HepG2 (cell line): ENCODE measurements at regions not wholly inside any gene's neighbourhood (a gene's known extent, or its start where the extent isn't known, plus 50 kb on each side); places are given as distances from the start of the nearest gene placed in this dataset.

Experiments used
- ATF1 ChIP-seq: IDR thresholded peaks from 2 replicates; pipeline ENCODE4 v1.6.1; 2016; ENCODE audit warnings: mild to moderate bottlenecking, control low read depth
- CBFB ChIP-seq: sonication (generic); formaldehyde crosslinking; IDR thresholded peaks from 2 replicates; pipeline ENCODE4 v1.4.0; 2020; ENCODE audit warnings: missing genetic modification reagents
- CC2D1A ChIP-seq: sonication (generic); formaldehyde crosslinking; IDR thresholded peaks from 2 replicates; pipeline ENCODE4 v1.8.1; 2023; ENCODE audit warnings: mild to moderate bottlenecking, missing genetic modification reagents
- EZH2 ChIP-seq: conservative IDR thresholded peaks from 2 replicates; pipeline ENCODE4 v1.6.1; 2012; ENCODE audit warnings: mild to moderate bottlenecking, low read depth, low read length, moderate library complexity
- HNRNPL ChIP-seq: fragments of 200-400 bp; formaldehyde crosslinking; IDR thresholded peaks from 2 replicates; pipeline ENCODE4 v1.6.1; 2017; ENCODE audit warnings: mild to moderate bottlenecking, low read depth, low read length
- JUNB ChIP-seq: sonication (generic); formaldehyde crosslinking; IDR thresholded peaks from 2 replicates; pipeline ENCODE4 v1.8.0; 2022; ENCODE audit warnings: missing genetic modification reagents, mild to moderate bottlenecking, borderline replicate concordance
- MEF2D ChIP-seq: sonication (generic); formaldehyde crosslinking; IDR thresholded peaks from 2 replicates; pipeline ENCODE4 v1.5.1; 2020; ENCODE audit warnings: mild to moderate bottlenecking, missing genetic modification reagents
- POLR2A ChIP-seq, 2 experiments: IDR thresholded peaks; 2 replicates each; pipeline ENCODE4 v1.6.1; 2011; ENCODE audit warnings: low read depth in 2 of 2, low read length in 2 of 2, mild to moderate bottlenecking in 1 of 2, moderate library complexity in 1 of 2; ENCODE audit not compliant: insufficient read depth in 1 of 2
- YY1 ChIP-seq: IDR thresholded peaks from 2 replicates; pipeline ENCODE4 v1.6.1; 2011; ENCODE audit warnings: low read length, low read depth, moderate library complexity, mild to moderate bottlenecking; ENCODE audit not compliant: insufficient read depth, insufficient replicate concordance
- ZNF432 ChIP-seq: sonication (generic); formaldehyde crosslinking; IDR thresholded peaks from 2 replicates; pipeline ENCODE4 v1.5.0; 2020; ENCODE audit warnings: missing genetic modification reagents, mild to moderate bottlenecking, borderline replicate concordance
- TF ChIP-seq, protein P1 (sequence below): IDR thresholded peaks from 2 replicates; pipeline ENCODE4 v1.6.1; 2012; ENCODE audit warnings: inconsistent platforms
- TF ChIP-seq, protein P2 (sequence below): sonication (generic); formaldehyde crosslinking; IDR thresholded peaks from 2 replicates; pipeline ENCODE4 v1.4.0; 2020; ENCODE audit warnings: missing genetic modification reagents
- TF ChIP-seq, protein P3 (sequence below): sonication (generic); formaldehyde crosslinking; IDR thresholded peaks from 2 replicates; pipeline ENCODE4 v1.4.0; 2020; ENCODE audit warnings: missing genetic modification reagents, mild to moderate bottlenecking, borderline replicate concordance

DNA sequence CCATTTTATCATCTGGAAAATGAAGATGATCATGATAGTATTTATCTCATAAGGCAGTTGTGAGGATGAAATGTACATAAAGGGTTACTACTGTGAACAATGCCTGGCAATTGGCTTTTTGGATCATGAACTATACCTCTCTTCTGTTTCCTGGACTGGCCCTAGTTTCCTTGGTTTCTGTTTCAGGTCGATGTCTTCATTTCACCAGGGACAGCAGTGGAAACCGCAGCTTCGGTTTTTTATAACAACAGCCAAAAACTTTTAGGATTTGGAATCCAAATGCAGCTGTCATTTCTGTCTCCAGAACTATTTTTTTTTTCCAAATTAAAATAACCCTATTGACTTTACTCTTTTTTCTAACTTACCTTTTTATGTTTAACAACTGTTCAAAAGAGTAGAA, 425.1 kb downstream of the RND3 start:
- TF ChIP-seq HNRNPL (no peak), EZH2 (no peak), YY1 (no peak), ZNF432 (CRISPR knock-in tag) (no peak), JUNB (CRISPR knock-in tag) (no peak), CC2D1A (CRISPR knock-in tag) (no peak), MEF2D (CRISPR knock-in tag) (no peak), ATF1 (CRISPR knock-in tag) (no peak), CBFB (CRISPR knock-in tag) (no peak), POLR2A (IDR thresholded peaks at IDR 0.05; ENCODE audit: insufficient read depth in 1 of 2, low read depth in 2 of 2, low read length in 2 of 2) (no peak)
- TF ChIP-seq, protein P1, sequence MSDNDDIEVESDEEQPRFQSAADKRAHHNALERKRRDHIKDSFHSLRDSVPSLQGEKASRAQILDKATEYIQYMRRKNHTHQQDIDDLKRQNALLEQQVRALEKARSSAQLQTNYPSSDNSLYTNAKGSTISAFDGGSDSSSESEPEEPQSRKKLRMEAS, result no peak
- TF ChIP-seq, protein P2, sequence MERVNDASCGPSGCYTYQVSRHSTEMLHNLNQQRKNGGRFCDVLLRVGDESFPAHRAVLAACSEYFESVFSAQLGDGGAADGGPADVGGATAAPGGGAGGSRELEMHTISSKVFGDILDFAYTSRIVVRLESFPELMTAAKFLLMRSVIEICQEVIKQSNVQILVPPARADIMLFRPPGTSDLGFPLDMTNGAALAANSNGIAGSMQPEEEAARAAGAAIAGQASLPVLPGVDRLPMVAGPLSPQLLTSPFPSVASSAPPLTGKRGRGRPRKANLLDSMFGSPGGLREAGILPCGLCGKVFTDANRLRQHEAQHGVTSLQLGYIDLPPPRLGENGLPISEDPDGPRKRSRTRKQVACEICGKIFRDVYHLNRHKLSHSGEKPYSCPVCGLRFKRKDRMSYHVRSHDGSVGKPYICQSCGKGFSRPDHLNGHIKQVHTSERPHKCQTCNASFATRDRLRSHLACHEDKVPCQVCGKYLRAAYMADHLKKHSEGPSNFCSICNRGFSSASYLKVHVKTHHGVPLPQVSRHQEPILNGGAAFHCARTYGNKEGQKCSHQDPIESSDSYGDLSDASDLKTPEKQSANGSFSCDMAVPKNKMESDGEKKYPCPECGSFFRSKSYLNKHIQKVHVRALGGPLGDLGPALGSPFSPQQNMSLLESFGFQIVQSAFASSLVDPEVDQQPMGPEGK (CRISPR knock-in tag), result no peak
- TF ChIP-seq, protein P3, sequence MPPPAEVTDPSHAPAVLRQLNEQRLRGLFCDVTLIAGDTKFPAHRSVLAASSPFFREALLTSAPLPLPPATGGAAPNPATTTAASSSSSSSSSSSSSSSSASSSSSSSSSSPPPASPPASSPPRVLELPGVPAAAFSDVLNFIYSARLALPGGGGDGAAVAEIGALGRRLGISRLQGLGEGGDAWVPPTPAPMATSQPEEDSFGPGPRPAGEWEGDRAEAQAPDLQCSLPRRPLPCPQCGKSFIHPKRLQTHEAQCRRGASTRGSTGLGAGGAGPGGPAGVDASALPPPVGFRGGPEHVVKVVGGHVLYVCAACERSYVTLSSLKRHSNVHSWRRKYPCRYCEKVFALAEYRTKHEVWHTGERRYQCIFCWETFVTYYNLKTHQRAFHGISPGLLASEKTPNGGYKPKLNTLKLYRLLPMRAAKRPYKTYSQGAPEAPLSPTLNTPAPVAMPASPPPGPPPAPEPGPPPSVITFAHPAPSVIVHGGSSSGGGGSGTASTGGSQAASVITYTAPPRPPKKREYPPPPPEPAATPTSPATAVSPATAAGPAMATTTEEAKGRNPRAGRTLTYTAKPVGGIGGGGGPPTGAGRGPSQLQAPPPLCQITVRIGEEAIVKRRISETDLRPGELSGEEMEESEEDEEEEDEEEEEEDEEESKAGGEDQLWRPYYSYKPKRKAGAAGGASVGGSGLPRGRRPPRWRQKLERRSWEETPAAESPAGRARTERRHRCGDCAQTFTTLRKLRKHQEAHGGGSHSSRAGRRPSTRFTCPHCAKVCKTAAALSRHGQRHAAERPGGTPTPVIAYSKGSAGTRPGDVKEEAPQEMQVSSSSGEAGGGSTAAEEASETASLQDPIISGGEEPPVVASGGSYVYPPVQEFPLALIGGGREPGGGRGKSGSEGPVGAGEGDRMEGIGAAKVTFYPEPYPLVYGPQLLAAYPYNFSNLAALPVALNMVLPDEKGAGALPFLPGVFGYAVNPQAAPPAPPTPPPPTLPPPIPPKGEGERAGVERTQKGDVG (CRISPR knock-in tag), result no peak
